IPS-18a (cell line): ENCODE measurements at regions not wholly inside any gene's neighbourhood (a gene's known extent, or its start where the extent isn't known, plus 50 kb on each side); places are given as distances from the start of the nearest gene placed in this dataset.
"Not testable (repeated sequence)": the region's sequence is repeated elsewhere in the genome, so short reads cannot be mapped to it uniquely, and the experiment has no call there.

Source experiments
- H3K27ac ChIP-seq: one replicate; pipeline ENCODE4 v1.5.1; 2013; ENCODE audit warnings: low read length
- H3K27me3 ChIP-seq: one replicate; pipeline ENCODE4 v1.6.1; 2013; ENCODE audit warnings: mild to moderate bottlenecking, low read length; ENCODE audit not compliant: control insufficient read depth, insufficient read depth
- H3K36me3 ChIP-seq: one replicate; pipeline ENCODE4 v1.6.1; 2013; ENCODE audit warnings: low read depth, low read length; ENCODE audit not compliant: control insufficient read depth
- H3K4me1 ChIP-seq: one replicate; pipeline ENCODE4 v1.6.1; 2013; ENCODE audit warnings: low read depth, low read length; ENCODE audit not compliant: control insufficient read depth
- H3K4me3 ChIP-seq: one replicate; pipeline ENCODE4 v1.5.1; 2013; ENCODE audit warnings: low read length
- H3K9ac ChIP-seq: one replicate; pipeline ENCODE4 v1.6.1; 2013; ENCODE audit warnings: mild to moderate bottlenecking, low read length, moderate library complexity
- H3K9me3 ChIP-seq: one replicate; pipeline ENCODE4 v1.6.1; 2013; ENCODE audit warnings: low read depth, low read length; ENCODE audit not compliant: control insufficient read depth

DNA sequence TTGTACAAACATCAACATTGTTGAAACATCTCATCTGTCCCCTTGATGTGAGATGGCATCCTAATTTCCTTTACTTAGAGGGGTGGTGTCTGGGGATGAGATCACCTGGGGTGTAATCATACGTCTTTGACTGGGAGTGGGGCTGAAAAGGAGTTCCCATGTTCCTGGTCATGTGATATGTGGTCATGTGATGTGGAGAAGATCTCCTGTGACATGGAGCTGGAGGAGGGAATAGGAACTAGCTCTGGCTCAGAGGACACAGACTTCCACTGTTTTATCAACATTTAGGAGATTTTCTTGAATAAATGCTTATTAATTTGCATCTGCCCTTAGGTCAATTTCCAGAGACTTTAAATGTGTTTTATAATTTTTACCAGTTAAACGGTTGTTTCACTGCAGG, 868.6 kb upstream of the TPTE start:
- not testable (repeated sequence) for H3K27ac ChIP-seq, H3K36me3 ChIP-seq, H3K9ac ChIP-seq, H3K27me3 ChIP-seq, H3K4me3 ChIP-seq, H3K4me1 ChIP-seq
- peaks cover 70% of the 10 kb centered on the region for H3K9me3 ChIP-seq

DNA sequence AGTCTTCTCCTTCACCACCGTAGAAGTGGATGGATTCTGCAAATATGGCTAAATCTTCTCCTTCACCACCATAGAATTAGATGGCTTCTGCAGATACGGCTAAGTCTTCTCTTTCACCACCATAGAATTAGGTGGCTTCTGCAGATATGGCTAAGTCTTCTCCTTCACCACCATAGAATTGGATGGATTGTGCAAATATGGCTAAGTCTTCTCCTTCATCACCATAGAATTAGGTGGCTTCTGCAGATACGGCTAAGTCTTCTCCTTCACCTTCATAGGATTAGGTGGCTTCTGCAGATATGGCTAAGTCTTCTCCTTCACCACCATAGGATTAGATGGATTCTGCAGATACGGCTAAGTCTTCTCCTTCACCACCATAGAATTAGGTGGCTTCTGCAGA, 866.2 kb upstream of the TPTE start:
- not testable (repeated sequence) for H3K4me1 ChIP-seq, H3K9ac ChIP-seq, H3K36me3 ChIP-seq, H3K27ac ChIP-seq, H3K4me3 ChIP-seq, H3K27me3 ChIP-seq
- peaks cover 59% of the 10 kb centered on the region for H3K9me3 ChIP-seq

DNA sequence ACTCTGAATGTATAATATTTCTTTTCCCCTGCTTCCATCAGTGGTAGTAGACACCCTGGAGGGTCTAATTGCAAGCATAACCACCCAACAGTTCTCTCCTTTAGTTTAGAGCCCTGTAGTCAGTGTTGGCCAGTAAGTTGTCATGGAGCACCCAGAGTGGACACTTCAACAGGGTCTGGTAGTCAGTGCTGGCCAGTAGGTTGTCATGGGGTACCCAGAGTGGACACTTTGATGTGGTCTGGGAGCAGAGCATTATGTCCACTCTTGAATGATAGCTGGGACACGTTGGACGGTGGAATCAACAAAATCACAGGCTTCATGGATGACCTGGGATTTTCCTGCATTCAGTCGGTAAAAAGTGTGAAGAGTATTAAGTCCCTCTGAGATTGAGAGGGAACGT, 864.9 kb upstream of the TPTE start:
- not testable (repeated sequence) for H3K4me3 ChIP-seq, H3K4me1 ChIP-seq, H3K36me3 ChIP-seq, H3K27me3 ChIP-seq, H3K27ac ChIP-seq, H3K9ac ChIP-seq
- peaks cover 50% of the 10 kb centered on the region for H3K9me3 ChIP-seq

DNA sequence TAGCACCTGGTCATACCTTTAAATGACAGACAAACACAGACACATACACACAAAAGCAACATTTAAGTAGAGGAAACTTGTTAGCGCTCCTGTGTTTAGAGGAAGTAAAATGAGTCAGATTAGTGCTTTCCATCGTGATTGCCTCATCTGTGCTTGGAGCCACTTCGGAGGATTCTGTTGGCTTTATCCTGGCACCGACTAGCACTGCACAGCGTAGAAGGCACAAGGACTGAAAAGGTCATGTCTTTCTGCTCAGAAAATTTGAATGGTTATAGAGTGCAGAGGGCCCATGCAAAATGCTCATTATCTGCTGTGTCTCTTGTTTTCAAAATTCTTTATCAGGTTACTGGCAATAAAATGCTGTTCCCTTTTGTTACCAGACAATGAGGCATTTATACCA, 863.6 kb upstream of the TPTE start:
- not testable (repeated sequence) for H3K27ac ChIP-seq, H3K9ac ChIP-seq, H3K4me3 ChIP-seq, H3K27me3 ChIP-seq, H3K4me1 ChIP-seq, H3K36me3 ChIP-seq
- H3K9me3 ChIP-seq = peaks cover 44% of the 10 kb centered on the region

DNA sequence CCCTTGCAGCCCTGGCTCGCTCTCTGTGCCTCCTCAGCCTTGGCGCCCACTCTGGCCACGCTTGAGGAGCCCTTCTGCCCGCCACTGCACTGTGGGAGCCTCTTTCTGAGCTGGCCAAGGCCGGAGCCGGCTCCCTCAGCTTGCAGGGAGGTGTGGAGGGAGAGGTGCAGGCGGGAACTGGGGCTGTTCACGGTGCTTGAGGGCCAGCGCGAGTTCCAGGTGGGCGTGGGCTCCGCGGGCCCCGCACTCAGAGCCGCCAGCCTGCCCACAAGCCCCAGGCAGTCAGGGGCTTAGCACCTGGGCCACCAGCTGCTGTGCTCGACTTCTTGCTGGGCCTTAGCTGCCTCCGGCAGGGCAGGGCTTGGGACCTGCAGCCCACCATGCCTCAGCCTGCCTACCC, 861.5 kb upstream of the TPTE start:
- not testable (repeated sequence) for H3K4me3 ChIP-seq, H3K36me3 ChIP-seq, H3K27me3 ChIP-seq, H3K4me1 ChIP-seq, H3K27ac ChIP-seq, H3K9ac ChIP-seq
- peaks cover 31% of the 10 kb centered on the region for H3K9me3 ChIP-seq

DNA sequence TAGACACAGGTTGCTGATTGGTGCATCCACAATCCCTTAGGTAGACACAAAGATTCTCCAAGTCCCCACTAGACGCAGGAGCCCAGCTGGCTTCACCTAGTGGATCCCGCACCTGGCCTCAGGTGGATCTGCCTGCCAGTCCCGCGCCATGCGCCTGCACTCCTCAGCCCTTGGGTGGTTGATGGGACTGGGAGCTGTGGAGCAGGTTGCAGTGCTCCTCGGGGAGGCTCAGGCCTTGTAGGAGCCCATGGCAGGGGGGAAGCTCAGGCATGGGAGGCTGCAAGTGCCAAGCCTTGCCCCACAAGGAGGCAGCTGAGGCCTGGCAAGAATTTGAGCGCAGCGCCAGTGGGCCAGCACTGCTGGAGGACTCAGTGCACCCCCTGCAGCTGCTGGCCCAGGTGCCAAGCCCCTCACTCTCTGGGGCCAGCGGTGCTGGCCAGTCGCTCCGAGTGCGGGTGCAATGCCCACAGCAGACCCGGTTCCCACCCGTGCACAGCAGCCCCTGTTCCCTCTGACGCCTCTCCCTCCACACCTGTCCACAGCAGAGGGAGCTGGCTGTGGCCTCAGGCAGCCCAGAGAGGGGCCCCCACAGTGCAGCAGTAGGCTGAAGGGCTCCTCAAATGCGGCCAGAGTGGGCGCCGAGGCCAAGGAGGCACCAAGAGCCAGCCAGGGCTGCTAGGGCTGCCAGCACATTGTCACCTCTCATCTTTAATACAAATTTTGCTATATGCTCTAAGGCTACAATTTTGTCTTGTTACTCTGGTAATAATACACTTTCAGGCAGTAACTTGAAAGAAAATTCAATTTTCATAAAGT, 857.3 kb upstream of the TPTE start:
- not testable (repeated sequence) for H3K4me3 ChIP-seq, H3K27ac ChIP-seq, H3K36me3 ChIP-seq, H3K27me3 ChIP-seq, H3K9me3 ChIP-seq, H3K4me1 ChIP-seq, H3K9ac ChIP-seq

DNA sequence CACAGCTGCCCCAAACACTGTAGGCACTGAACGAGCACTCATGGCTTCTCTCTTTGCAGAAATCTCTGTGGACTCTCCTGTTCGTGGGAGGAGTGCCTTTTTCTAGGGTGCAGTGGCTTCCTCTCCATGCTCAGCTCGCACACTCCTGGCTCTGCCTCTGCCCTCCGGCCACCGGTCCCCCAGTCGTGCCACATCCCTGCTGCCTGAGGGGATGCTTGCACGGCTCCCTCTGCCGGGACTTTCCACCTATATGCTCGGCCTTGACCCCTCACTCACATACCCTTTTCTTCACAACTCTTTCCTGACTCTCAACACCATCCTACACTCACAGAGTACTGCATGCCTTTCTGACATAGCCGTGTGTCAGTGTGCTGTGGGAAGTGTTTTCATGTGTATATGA, 845.6 kb upstream of the TPTE start:
- not testable (repeated sequence) for H3K27me3 ChIP-seq, H3K4me1 ChIP-seq, H3K36me3 ChIP-seq, H3K27ac ChIP-seq, H3K4me3 ChIP-seq, H3K9me3 ChIP-seq, H3K9ac ChIP-seq

DNA sequence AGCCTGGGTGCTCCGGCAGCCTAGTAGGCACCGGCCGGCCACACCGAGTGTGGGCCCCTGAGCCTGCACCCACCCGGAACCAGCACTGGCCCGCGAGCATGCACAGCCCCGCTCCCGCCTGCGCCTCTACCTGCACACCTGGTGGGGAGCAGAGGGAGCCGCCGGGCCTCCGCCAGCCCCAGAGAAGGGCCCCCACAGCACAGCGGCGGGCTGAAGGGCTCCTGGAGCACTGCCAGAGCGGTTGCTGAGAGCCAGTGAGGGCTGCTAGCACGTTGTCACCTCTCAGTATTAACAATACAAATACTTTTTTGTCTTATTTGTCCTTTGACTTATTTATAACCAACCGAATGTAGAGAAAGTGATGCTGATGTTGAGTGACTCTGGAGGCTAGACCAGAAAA, 842.4 kb upstream of the TPTE start:
- H3K9me3 ChIP-seq, H3K9ac ChIP-seq, H3K27ac ChIP-seq, H3K4me1 ChIP-seq, H3K27me3 ChIP-seq, H3K36me3 ChIP-seq, H3K4me3 ChIP-seq: not testable (repeated sequence)

DNA sequence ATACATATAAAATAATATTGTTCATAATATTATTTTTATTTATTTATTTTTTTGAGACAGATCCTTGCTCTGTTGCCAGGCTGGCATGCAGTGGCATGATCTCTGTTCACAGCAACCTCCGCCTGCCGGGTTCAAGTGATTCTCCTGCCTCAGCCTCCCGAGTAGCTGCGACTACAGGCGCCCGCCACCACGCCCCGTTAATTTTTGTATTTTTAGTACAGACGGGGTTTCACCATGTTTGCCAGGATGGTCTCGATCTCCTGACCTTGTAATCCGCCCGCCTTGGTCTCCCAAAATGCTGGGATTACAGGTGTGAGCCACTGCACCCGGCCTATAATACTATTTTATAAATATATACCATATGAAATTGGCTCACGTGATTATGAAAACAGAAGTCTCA, 832.4 kb upstream of the TPTE start:
- H3K27ac ChIP-seq, H3K9me3 ChIP-seq, H3K27me3 ChIP-seq, H3K36me3 ChIP-seq, H3K4me3 ChIP-seq, H3K9ac ChIP-seq, H3K4me1 ChIP-seq: not testable (repeated sequence)

DNA sequence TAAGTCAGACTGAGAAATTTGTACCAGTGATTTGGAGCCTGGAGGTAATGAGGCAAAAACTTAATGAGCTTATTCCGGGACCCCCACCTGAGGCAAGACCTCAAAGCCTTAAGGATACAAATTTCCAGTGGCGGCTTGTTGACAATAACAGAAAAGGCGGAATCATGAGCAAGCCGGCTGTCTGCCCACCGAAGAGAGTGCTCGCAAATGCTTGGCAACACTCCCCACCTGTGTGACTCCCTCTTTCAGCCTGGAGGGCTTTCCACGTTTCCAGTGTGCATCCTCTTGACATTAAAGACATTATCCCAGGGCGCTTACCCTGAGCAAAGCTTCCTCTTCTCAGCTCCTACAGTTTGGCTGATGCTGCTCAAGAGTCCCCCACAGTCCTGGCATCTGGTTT, 830.4 kb upstream of the TPTE start:
- H3K9me3 ChIP-seq, H3K4me3 ChIP-seq, H3K36me3 ChIP-seq, H3K9ac ChIP-seq, H3K4me1 ChIP-seq, H3K27ac ChIP-seq, H3K27me3 ChIP-seq: not testable (repeated sequence)

DNA sequence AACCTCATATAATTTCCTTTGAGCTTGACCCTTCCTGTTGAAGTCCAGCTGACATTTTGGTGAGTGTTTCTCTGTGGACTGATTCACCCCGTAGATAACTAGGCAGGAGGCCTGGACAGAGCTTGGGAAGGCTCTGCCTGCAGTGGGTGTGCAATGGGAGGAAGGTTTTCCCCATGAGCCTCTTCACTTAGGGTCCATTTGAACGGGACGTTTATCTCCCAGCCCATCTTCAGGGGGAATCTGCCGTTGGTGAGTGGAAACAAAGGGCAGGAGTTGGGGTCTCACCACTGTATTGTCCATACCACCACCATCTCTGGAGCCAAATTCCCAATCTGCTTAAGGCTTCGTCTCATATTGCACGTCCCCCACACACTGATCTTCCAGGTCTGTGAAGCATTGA, 825.6 kb upstream of the TPTE start:
- not testable (repeated sequence) for H3K4me3 ChIP-seq, H3K36me3 ChIP-seq, H3K4me1 ChIP-seq, H3K27ac ChIP-seq, H3K9ac ChIP-seq, H3K9me3 ChIP-seq, H3K27me3 ChIP-seq

DNA sequence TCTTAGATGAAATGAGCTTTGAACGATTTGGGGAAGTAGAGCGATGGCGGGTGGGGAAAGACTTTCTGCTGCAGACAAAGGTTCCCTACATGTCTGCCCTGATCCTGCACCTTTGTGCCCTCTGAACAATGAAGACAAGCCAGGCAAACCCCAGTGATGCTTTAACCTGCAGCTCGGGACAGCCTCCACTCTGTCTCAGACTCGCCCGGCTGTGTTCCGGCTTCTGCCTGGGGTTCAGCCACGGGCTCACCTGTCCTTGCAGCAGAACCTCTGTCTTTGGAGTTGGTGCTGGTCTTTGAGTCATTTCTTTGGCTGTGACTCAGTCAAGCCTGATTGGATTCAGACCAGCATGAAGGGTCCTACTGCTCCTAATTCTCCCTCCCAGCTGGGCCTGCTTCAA, 823.6 kb upstream of the TPTE start:
- H3K27me3 ChIP-seq, H3K9me3 ChIP-seq, H3K4me3 ChIP-seq, H3K4me1 ChIP-seq, H3K9ac ChIP-seq, H3K27ac ChIP-seq, H3K36me3 ChIP-seq: not testable (repeated sequence)
